H1 (cell line): ENCODE measurements at regions not wholly inside any gene's neighbourhood (a gene's known extent, or its start where the extent isn't known, plus 50 kb on each side); places are given as distances from the start of the nearest gene placed in this dataset.

Experiments
- CTCF ChIP-seq, 3 experiments: IDR thresholded peaks; 1 replicate in 2 of 3; 2 replicates in 1 of 3; pipeline versions ENCODE4 v1.5.1 to v1.6.1; 2011; ENCODE audit warnings: low read length in 3 of 3, mild to moderate bottlenecking in 3 of 3, inconsistent platforms in 2 of 3, low read depth in 1 of 3, moderate library complexity in 1 of 3; ENCODE audit not compliant: insufficient read depth in 1 of 3; ENCODE audit errors: control extremely low read depth in 1 of 3
- USF2 ChIP-seq: IDR thresholded peaks from 2 replicates; pipeline ENCODE4 v1.6.1; 2011; ENCODE audit warnings: low read length, improper control_type of control experiment

GRCh38 chrX:67346225-67346624 is 197.6 kb upstream of the AR start (continued):
- no peak for TF ChIP-seq USF2
- TF ChIP-seq CTCF (IDR thresholded peaks at IDR 0.05; ENCODE audit: control extremely low read depth in 1 of 3, insufficient read depth in 1 of 3, low read depth in 1 of 3, low read length in 3 of 3) = no peak
